ENCODE measurements at regions not wholly inside any gene's neighbourhood (a gene's known extent, or its start where the extent isn't known, plus 50 kb on each side); places are given as distances from the start of the nearest gene placed in this dataset.
"Not testable (repeated sequence)": the region's sequence is repeated elsewhere in the genome, so short reads cannot be mapped to it uniquely, and the experiment has no call there.

- no peak for DNase-seq
Measured at GRCh38 chr17:73855720-73856333, 211.6 kb upstream of the SDK2 start.

GRCh38 chr17:73856556-73856955 lies 212.3 kb upstream of the SDK2 start:
- no peak for DNase-seq

GRCh38 chr17:73859439-73860008 lies 215.3 kb upstream of the SDK2 start:
- not testable (repeated sequence) for DNase-seq

- no peak for DNase-seq
Measured at GRCh38 chr17:73861543-73861942, 217.3 kb upstream of the SDK2 start.

- no peak for DNase-seq
Measured at GRCh38 chr17:73863761-73864535, 219.7 kb upstream of the SDK2 start.

- DNase-seq: no peak
Measured at GRCh38 chr17:73865831-73866230, 221.6 kb upstream of the SDK2 start.

GRCh38 chr17:73867056-73867455 lies 222.8 kb upstream of the SDK2 start:
- DNase-seq: no peak

- no peak for DNase-seq
Measured at GRCh38 chr17:73870068-73870467, 225.8 kb upstream of the SDK2 start.

- DNase-seq: no peak
Measured at GRCh38 chr17:73870473-73870872, 226.2 kb upstream of the SDK2 start.

GRCh38 chr17:73872816-73873215 lies 228.6 kb upstream of the SDK2 start:
- DNase-seq: no peak

- DNase-seq: no peak
Measured at GRCh38 chr17:73874008-73874720, 229.9 kb upstream of the SDK2 start.

GRCh38 chr17:73875346-73875745 lies 231.1 kb upstream of the SDK2 start:
- no peak for DNase-seq

GRCh38 chr17:73877962-73878361 lies 233.7 kb upstream of the SDK2 start:
- DNase-seq: no peak

- DNase-seq: no peak
Measured at GRCh38 chr17:73878923-73879322, 234.7 kb upstream of the SDK2 start.

GRCh38 chr17:73879987-73880386 lies 235.7 kb upstream of the SDK2 start:
- DNase-seq: no peak

GRCh38 chr17:73882590-73882989 lies 238.3 kb upstream of the SDK2 start:
- DNase-seq: no peak

- DNase-seq: no peak
Measured at GRCh38 chr17:73883175-73883574, 238.9 kb upstream of the SDK2 start.

GRCh38 chr17:73887739-73888138 lies 243.5 kb upstream of the SDK2 start:
- DNase-seq: no peak

- no peak for DNase-seq
Measured at GRCh38 chr17:73888862-73889261, 244.6 kb upstream of the SDK2 start.

GRCh38 chr17:73889439-73889838 lies 245.2 kb upstream of the SDK2 start:
- DNase-seq: no peak

GRCh38 chr17:73890831-73891405 lies 246.7 kb upstream of the SDK2 start:
- no peak for DNase-seq

GRCh38 chr17:73895157-73895556 lies 250.9 kb upstream of the SDK2 start:
- no peak for DNase-seq

- no peak for DNase-seq
Measured at GRCh38 chr17:73896966-73897365, 252.7 kb upstream of the SDK2 start.
